ENCODE measurements at regions not wholly inside any gene's neighbourhood (a gene's known extent, or its start where the extent isn't known, plus 50 kb on each side); places are given as distances from the start of the nearest gene placed in this dataset.
A peak's percentile ranks its signal among the peaks of the same experiment; 100 is the strongest.

DNA sequence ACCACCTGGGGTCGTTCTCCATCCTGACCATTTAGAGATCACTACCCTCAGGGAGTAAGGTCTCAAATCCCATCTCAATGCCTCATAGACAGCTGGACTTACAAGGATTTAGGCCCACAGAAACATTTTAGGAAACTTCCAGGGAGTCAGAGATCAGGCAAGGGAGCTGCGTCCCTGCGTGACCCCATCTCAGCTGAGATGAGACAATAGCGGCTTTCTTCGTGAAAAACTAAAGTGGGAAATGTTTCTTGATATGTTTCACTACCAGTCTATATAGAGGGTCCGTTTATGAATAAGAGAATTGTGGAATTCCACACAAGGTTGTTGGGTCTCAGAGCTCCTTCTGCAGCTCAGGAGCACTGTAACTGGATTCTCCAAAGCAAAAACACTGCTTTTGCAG lies 105.1 kb downstream of the VCPKMT start:
- Histone ChIP-seq H3K27ac (ENCODE audit: low read length) (no peak overlapping the region), H3K36me3 (ENCODE audit: control insufficient read depth, insufficient read depth, low read length) (no peaks in the 10 kb centered on the region), H3K4me1 (ENCODE audit: control insufficient read depth, insufficient read depth, low read length) (peaks cover 4% of the 10 kb centered on the region), H3K9me3 (ENCODE audit: control insufficient read depth, insufficient read depth, low read length) (no peaks in the 10 kb centered on the region), H3K27me3 (ENCODE audit: control insufficient read depth, insufficient read depth, low read length) (no peaks in the 10 kb centered on the region), H3K4me3 (ENCODE audit: low read length) (no peak overlapping the region)
- H3K27ac Mint-ChIP-seq = no peak overlapping the region
- no peaks in the 10 kb centered on the region for H3K27me3 Mint-ChIP-seq (ENCODE audit: low read depth in 2 of 2)
- WGBS (ENCODE audit: insufficient coverage) = 98% methylated on average over 6 of the region's 6 CpGs
- TF ChIP-seq CTCF (IDR thresholded peaks at IDR 0.05) = no peak
- H3K4me3 Mint-ChIP-seq = no peak overlapping the region
- no peak for DNase-seq
- intact Hi-C loops (cut with micrococcal nuclease) = no loop called here
- no peak for ATAC-seq
- H3K4me1 Mint-ChIP-seq = peaks cover 14 to 17% of the 10 kb centered on the region in 2 donors
- no peaks in the 10 kb centered on the region for H3K9me3 Mint-ChIP-seq
- H3K36me3 Mint-ChIP-seq = peaks cover 12% of the 10 kb centered on the region

- peaks cover 12% of the 10 kb centered on the region for H3K36me3 Mint-ChIP-seq
- peaks cover 4% of the 10 kb centered on the region for H3K4me1 ChIP-seq (ENCODE audit: control insufficient read depth, insufficient read depth, low read length)
- no peak overlapping the region for H3K27ac ChIP-seq (ENCODE audit: low read length)
- DNase-seq (no peak), ATAC-seq (no peak)
- no peak overlapping the region for H3K4me3 ChIP-seq (ENCODE audit: low read length)
- H3K9me3 Mint-ChIP-seq = no peaks in the 10 kb centered on the region
- H3K27me3 ChIP-seq (ENCODE audit: control insufficient read depth, insufficient read depth, low read length) = no peaks in the 10 kb centered on the region
- no peaks in the 10 kb centered on the region for H3K9me3 ChIP-seq (ENCODE audit: control insufficient read depth, insufficient read depth, low read length)
- no peaks in the 10 kb centered on the region for H3K36me3 ChIP-seq (ENCODE audit: control insufficient read depth, insufficient read depth, low read length)
- no peak overlapping the region for H3K4me3 Mint-ChIP-seq
- H3K4me1 Mint-ChIP-seq = peaks cover 14 to 17% of the 10 kb centered on the region in 2 donors
- H3K27ac Mint-ChIP-seq = no peak overlapping the region
- intact Hi-C loops (cut with micrococcal nuclease) = no loop called here
- no peak for TF ChIP-seq CTCF (IDR thresholded peaks at IDR 0.05)
- H3K27me3 Mint-ChIP-seq (ENCODE audit: low read depth in 2 of 2) = no peaks in the 10 kb centered on the region
Measured at GRCh38 chr14:50012644-50013043, 103.7 kb downstream of the VCPKMT start.

DNA sequence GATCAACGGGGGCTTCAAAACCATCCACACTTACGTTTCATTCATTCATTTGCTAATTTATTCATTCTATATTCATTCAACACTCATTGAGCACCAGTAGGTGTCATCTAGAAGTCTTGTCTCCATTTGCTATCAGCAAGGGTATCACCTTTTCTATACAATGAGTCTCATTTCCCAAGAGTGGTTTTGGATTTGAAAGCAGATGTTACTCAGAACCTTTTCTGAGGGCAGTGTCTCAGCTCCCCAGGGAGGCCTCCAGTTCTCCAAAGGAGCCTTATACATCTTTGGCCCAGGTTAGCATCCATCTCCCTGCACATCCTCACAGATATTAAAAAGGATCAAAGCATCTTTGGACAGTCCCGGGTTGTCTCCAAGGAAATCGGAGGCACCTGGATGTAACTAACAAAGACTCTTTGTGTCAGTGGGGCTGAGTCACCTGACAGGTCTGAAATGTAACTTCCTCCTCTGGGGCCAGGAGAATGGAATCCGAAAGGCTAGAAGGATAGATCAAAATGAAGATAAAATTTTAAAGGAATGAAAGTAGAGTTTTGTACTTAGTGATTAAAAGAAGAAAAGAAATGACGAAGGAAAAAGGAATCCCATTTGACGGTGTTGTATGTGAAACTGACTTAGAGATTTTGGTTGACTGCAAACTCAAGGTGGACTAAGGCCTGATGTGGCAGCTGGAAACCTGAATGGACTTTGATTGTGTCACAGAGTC lies 103.0 kb downstream of the VCPKMT start:
- peak overlapping the region; percentile 2 to 47 for H3K27ac Mint-ChIP-seq

More for the DNA sequence above, 103.0 kb downstream of the VCPKMT start:
- H3K36me3 ChIP-seq (ENCODE audit: control insufficient read depth, insufficient read depth, low read length) = no peaks in the 10 kb centered on the region
- DNase-seq (no peak), ATAC-seq (no peak)
- peaks cover 3% of the 10 kb centered on the region for H3K4me1 ChIP-seq (ENCODE audit: control insufficient read depth, insufficient read depth, low read length)
- H3K27ac ChIP-seq (ENCODE audit: low read length) = no peak overlapping the region
- Mint-ChIP-seq H3K4me1 (peaks cover 14 to 17% of the 10 kb centered on the region in 2 donors), H3K9me3 (no peaks in the 10 kb centered on the region), H3K4me3 (no peak overlapping the region), H3K36me3 (peaks cover 12% of the 10 kb centered on the region), H3K27me3 (ENCODE audit: low read depth in 2 of 2) (no peaks in the 10 kb centered on the region)
- no peak for TF ChIP-seq CTCF (IDR thresholded peaks at IDR 0.05)
- H3K9me3 ChIP-seq (ENCODE audit: control insufficient read depth, insufficient read depth, low read length) = no peaks in the 10 kb centered on the region
- intact Hi-C loops (cut with micrococcal nuclease) = no loop called here
- no peak overlapping the region for H3K4me3 ChIP-seq (ENCODE audit: low read length)
- no peaks in the 10 kb centered on the region for H3K27me3 ChIP-seq (ENCODE audit: control insufficient read depth, insufficient read depth, low read length)
- WGBS (ENCODE audit: insufficient coverage) = 95% methylated on average over 7 of the region's 7 CpGs

Data from natural killer cell (primary cell).